CD14-positive monocyte (primary cell): ENCODE measurements at regions not wholly inside any gene's neighbourhood (a gene's known extent, or its start where the extent isn't known, plus 50 kb on each side); places are given as distances from the start of the nearest gene placed in this dataset.

ENCODE experiments used
- DNase-seq, 3 donors: peaks; one replicate each; pipeline ENCODE4 v3.0.0-alpha.2; 2011 to 2022
- H2AFZ ChIP-seq: 2 replicates; pipeline ENCODE4 v1.6.0; 2012; ENCODE audit warnings: mild to moderate bottlenecking, low read depth, low read length, inconsistent platforms; ENCODE audit not compliant: insufficient read depth, poor library complexity, severe bottlenecking
- H3K27ac ChIP-seq, 2 donors: 1 replicate in 1 of 2; 2 replicates in 1 of 2; pipeline ENCODE4 v1.5.1; 2012 to 2013; ENCODE audit warnings: low read length in 2 of 2, control low read depth in 1 of 2, inconsistent platforms in 1 of 2, low read depth in 1 of 2, mild to moderate bottlenecking in 1 of 2
- H3K27me3 ChIP-seq, 2 donors: one replicate each; pipeline versions ENCODE4 v1.6.0 to v1.6.1; 2011 to 2013; ENCODE audit warnings: low read length in 2 of 2; ENCODE audit not compliant: control insufficient read depth in 2 of 2, insufficient read depth in 2 of 2
- H3K36me3 ChIP-seq, 2 donors: replicated peaks in 1 of 2; 1 replicate in 1 of 2; 2 replicates in 1 of 2; pipeline versions ENCODE4 v1.5.1 to v1.6.1; 2012 to 2013; ENCODE audit warnings: low read length in 2 of 2, control low read depth in 1 of 2, inconsistent platforms in 1 of 2, mild to moderate bottlenecking in 1 of 2; ENCODE audit not compliant: insufficient read depth in 2 of 2, control insufficient read depth in 1 of 2
- H3K4me1 ChIP-seq, 2 donors: 1 replicate in 1 of 2; 2 replicates in 1 of 2; pipeline versions ENCODE4 v1.5.1 to v1.6.1; 2012 to 2013; ENCODE audit warnings: low read length in 2 of 2, control low read depth in 1 of 2, inconsistent platforms in 1 of 2, mild to moderate bottlenecking in 1 of 2, moderate library complexity in 1 of 2; ENCODE audit not compliant: insufficient read depth in 2 of 2, control insufficient read depth in 1 of 2
- H3K4me2 ChIP-seq: replicated peaks from 2 replicates; pipeline ENCODE3; 2012; ENCODE audit warnings: low read length, moderate library complexity, mild to moderate bottlenecking; ENCODE audit not compliant: poor library complexity, severe bottlenecking; ENCODE audit errors: extremely low read depth
- H3K4me3 ChIP-seq, 3 experiments: fragments of 200-600 bp in 1 of 3; sonication (generic) in 1 of 3; replicated peaks in 1 of 3; 1 replicate in 2 of 3; 2 replicates in 1 of 3; pipeline ENCODE4 v1.5.1; 2011 to 2013; ENCODE audit warnings: low read length in 3 of 3, mild to moderate bottlenecking in 3 of 3, control low read depth in 2 of 3, low read depth in 2 of 3, inconsistent platforms in 1 of 3, moderate library complexity in 1 of 3
- H3K79me2 ChIP-seq: 2 replicates; pipeline ENCODE4 v1.6.0; 2012; ENCODE audit warnings: mild to moderate bottlenecking, control low read depth, inconsistent platforms, low read length, moderate library complexity; ENCODE audit not compliant: insufficient read depth
- H3K9ac ChIP-seq: 2 replicates; pipeline ENCODE4 v1.6.0; 2017; ENCODE audit warnings: low read length, mild to moderate bottlenecking; ENCODE audit not compliant: insufficient read depth, poor library complexity, severe bottlenecking
- H3K9me3 ChIP-seq, 2 donors: replicated peaks in 1 of 2; 1 replicate in 1 of 2; 2 replicates in 1 of 2; pipeline versions ENCODE4 v1.5.1 to v1.6.1; 2012 to 2013; ENCODE audit warnings: low read length in 2 of 2, control low read depth in 1 of 2; ENCODE audit not compliant: control insufficient read depth in 1 of 2, insufficient read depth in 1 of 2
- H4K20me1 ChIP-seq: 2 replicates; pipeline ENCODE4 v1.6.0; 2012; ENCODE audit warnings: mild to moderate bottlenecking, low read length, control low read depth, moderate library complexity; ENCODE audit not compliant: insufficient read depth
- H3K27ac Mint-ChIP-seq, 7 donors: one replicate each; pipeline ENCODE4 v1.8.0; 2020; ENCODE audit warnings: mild to moderate bottlenecking in 7 of 7, mixed read lengths in 7 of 7, moderate library complexity in 6 of 7, inconsistent platforms in 2 of 7
- H3K27me3 Mint-ChIP-seq, 3 donors: one replicate each; pipeline ENCODE4 v1.8.0; 2021 to 2022; ENCODE audit warnings: low read depth in 3 of 3, mild to moderate bottlenecking in 3 of 3, mixed read lengths in 3 of 3, moderate library complexity in 3 of 3, inconsistent platforms in 1 of 3
- H3K36me3 Mint-ChIP-seq, 2 donors: one replicate each; pipeline ENCODE4 v1.8.0; 2020; ENCODE audit warnings: mixed read lengths in 2 of 2, inconsistent platforms in 1 of 2, mild to moderate bottlenecking in 1 of 2
- H3K4me1 Mint-ChIP-seq: one replicate; pipeline ENCODE4 v1.8.0; 2020; ENCODE audit warnings: mild to moderate bottlenecking, mixed read lengths
- H3K4me3 Mint-ChIP-seq, 2 donors: one replicate each; pipeline ENCODE4 v1.8.0; 2020; ENCODE audit warnings: mild to moderate bottlenecking in 2 of 2, mixed read lengths in 2 of 2, moderate library complexity in 1 of 2
- H3K9me3 Mint-ChIP-seq, 7 donors: one replicate each; pipeline ENCODE4 v1.8.0; 2020 to 2022; ENCODE audit warnings: mixed read lengths in 7 of 7, mild to moderate bottlenecking in 6 of 7, moderate library complexity in 6 of 7, inconsistent platforms in 2 of 7
- CTCF ChIP-seq: fragments of 200-600 bp; IDR thresholded peaks from one replicate; pipeline ENCODE4 v1.8.0; 2022; ENCODE audit warnings: antibody characterized with exemption, mild to moderate bottlenecking
- WGBS: methylation state at CpG from one replicate; pipeline ENCODE4 v1.1.5; 2013; ENCODE audit warnings: missing lambda C conversion rate; ENCODE audit not compliant: insufficient coverage; 5-methylcytosine and 5-hydroxymethylcytosine counted together
- intact Hi-C, 2 donors: fragments of 100-400 bp; cut with micrococcal nuclease; formaldehyde crosslinking; loops; one replicate each; pipeline versions ENCODE4 v1.15.0 to v1.15.1; 2023

DNA sequence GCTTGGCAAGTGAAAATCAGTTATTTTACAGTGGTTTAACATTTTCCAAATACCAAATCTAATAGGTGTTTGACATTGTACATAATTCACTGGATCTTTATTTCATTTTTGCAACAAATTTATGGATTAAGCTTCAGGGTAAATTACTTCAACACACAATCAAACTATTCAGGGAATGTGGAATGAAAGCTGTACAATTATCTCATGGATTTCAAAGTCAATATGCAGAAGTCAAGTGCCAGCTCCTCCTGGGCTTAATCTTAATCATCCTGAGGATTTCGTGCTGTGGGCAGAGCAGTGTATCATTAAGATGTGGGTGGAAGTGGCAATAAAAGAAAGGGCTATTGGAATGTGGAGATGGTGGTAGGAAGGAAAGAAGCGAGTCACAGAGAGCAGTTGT is 548.8 kb downstream of the COL12A1 start:
- Histone ChIP-seq H2AFZ (no peak overlapping the region), H3K4me1 (no peaks in the 10 kb centered on the region), H3K36me3 (no peaks in the 10 kb centered on the region), H3K9me3 (peaks cover 0 to 8% of the 10 kb centered on the region in 2 donors), H4K20me1 (no peaks in the 10 kb centered on the region), H3K79me2 (no peaks in the 10 kb centered on the region), H3K27me3 (no peaks in the 10 kb centered on the region), H3K4me3 (no peak overlapping the region), H3K9ac (no peak overlapping the region), H3K27ac (no peak overlapping the region), H3K4me2 (no peak overlapping the region)
- intact Hi-C loops: no loop called here
- no peaks in the 10 kb centered on the region for H3K36me3 Mint-ChIP-seq
- DNase-seq: no peak
- H3K4me1 Mint-ChIP-seq: no peaks in the 10 kb centered on the region
- no peak overlapping the region for H3K4me3 Mint-ChIP-seq
- H3K27me3 Mint-ChIP-seq: no peaks in the 10 kb centered on the region
- peak overlapping the region in 1 of 7 donors; percentile 79 for H3K27ac Mint-ChIP-seq
- peaks cover 2 to 12% (median 5%) of the 10 kb centered on the region in 7 donors for H3K9me3 Mint-ChIP-seq
- TF ChIP-seq CTCF: no peak
- WGBS: 40% methylated on average over 1 of the region's 2 CpGs

DNA sequence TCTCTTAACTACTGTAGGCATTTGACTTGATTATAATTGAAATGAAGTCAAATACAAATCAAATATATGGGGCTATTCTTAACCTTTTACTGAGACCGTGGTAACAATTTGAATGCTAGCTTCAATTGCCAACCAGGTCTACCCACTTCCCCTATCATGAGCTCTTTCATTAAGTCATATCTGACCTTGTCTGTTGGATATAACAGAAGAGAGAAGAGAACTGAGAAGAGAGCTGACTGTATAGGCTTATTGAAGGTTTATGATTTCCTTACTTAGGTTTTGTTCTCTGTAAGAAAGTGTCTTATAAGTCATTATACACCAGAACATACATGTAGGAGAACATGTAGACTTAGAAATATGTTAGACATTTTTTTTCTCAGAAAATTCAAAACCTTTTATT is 549.4 kb downstream of the COL12A1 start:
- no peak for TF ChIP-seq CTCF
- Histone ChIP-seq H3K9ac (no peak overlapping the region), H3K27ac (no peak overlapping the region), H2AFZ (no peak overlapping the region), H4K20me1 (no peaks in the 10 kb centered on the region), H3K27me3 (no peaks in the 10 kb centered on the region), H3K79me2 (no peaks in the 10 kb centered on the region), H3K36me3 (no peaks in the 10 kb centered on the region), H3K4me2 (no peak overlapping the region), H3K4me3 (no peak overlapping the region), H3K9me3 (peaks cover 0 to 8% of the 10 kb centered on the region in 2 donors), H3K4me1 (no peaks in the 10 kb centered on the region)
- no peak overlapping the region for H3K4me3 Mint-ChIP-seq
- no peaks in the 10 kb centered on the region for H3K4me1 Mint-ChIP-seq
- intact Hi-C loops: no loop called here
- no CpG with 5 or more reads among the region's 1 CpG for WGBS
- H3K27ac Mint-ChIP-seq: no peak overlapping the region
- no peaks in the 10 kb centered on the region for H3K36me3 Mint-ChIP-seq
- H3K27me3 Mint-ChIP-seq: no peaks in the 10 kb centered on the region
- H3K9me3 Mint-ChIP-seq: peaks cover 2 to 11% (median 3%) of the 10 kb centered on the region in 7 donors
- DNase-seq: no peak
